ENCODE measurements at regions not wholly inside any gene's neighbourhood (a gene's known extent, or its start where the extent isn't known, plus 50 kb on each side); places are given as distances from the start of the nearest gene placed in this dataset.

- TF ChIP-seq, protein P1, sequence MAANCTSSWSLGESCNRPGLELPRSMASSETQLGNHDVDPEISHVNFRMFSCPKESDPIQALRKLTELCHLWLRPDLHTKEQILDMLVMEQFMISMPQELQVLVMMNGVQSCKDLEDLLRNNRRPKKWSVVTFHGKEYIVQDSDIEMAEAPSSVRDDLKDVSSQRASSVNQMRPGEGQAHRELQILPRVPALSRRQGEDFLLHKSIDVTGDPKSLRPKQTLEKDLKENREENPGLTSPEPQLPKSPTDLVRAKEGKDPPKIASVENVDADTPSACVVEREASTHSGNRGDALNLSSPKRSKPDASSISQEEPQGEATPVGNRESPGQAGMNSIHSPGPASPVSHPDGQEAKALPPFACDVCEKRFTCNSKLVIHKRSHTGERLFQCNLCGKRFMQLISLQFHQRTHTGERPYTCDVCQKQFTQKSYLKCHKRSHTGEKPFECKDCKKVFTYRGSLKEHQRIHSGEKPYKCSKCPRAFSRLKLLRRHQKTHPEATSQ (tag by site-specific recombination; IDR thresholded peaks at IDR 0.05), result no peak
- TF ChIP-seq, protein P2, sequence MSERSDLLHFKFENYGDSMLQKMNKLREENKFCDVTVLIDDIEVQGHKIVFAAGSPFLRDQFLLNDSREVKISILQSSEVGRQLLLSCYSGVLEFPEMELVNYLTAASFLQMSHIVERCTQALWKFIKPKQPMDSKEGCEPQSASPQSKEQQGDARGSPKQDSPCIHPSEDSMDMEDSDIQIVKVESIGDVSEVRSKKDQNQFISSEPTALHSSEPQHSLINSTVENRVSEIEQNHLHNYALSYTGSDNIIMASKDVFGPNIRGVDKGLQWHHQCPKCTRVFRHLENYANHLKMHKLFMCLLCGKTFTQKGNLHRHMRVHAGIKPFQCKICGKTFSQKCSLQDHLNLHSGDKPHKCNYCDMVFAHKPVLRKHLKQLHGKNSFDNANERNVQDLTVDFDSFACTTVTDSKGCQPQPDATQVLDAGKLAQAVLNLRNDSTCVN (tag by site-specific recombination; optimal IDR thresholded peaks at IDR 0.05), result no peak
- TF ChIP-seq CTCF (tag by site-specific recombination; IDR thresholded peaks at IDR 0.05) (no peak), ZNF24 (tag by site-specific recombination; IDR thresholded peaks at IDR 0.05) (no peak)
Observed at GRCh38 chr13:22047082-22047784, 376.4 kb downstream of the FGF9 start.
